ENCODE measurements at regions not wholly inside any gene's neighbourhood (a gene's known extent, or its start where the extent isn't known, plus 50 kb on each side); places are given as distances from the start of the nearest gene placed in this dataset.

DNA sequence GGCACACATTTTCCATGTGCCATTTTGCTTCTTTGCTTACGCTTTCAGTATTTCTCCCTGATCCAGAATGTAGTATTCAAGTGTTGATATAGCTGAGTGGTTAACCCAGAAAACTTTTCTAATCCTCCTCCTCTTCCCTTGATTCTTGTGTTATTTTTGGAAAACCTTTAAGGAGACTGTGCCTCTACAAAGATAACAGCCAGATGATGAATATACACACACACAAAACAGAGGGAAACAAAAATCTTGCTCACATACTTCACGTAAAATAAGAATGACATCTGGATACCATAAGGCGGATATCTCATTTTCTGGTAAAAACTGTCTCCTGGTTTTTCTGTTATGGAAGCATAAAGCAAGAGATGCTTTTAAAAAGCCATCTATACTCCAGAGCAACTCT, 295.8 kb upstream of the THBS1 start:
- CTCF ChIA-PET, result interaction anchor here (0.6 kb wide), 1 partner anchor 255 kb away, joined by 3 read pairs; no protein-coding TSS in a partner anchor
- POLR2A ChIA-PET (ENCODE audit: low non-redundant PET), result no interaction called here
- TF ChIP-seq, protein P1, sequence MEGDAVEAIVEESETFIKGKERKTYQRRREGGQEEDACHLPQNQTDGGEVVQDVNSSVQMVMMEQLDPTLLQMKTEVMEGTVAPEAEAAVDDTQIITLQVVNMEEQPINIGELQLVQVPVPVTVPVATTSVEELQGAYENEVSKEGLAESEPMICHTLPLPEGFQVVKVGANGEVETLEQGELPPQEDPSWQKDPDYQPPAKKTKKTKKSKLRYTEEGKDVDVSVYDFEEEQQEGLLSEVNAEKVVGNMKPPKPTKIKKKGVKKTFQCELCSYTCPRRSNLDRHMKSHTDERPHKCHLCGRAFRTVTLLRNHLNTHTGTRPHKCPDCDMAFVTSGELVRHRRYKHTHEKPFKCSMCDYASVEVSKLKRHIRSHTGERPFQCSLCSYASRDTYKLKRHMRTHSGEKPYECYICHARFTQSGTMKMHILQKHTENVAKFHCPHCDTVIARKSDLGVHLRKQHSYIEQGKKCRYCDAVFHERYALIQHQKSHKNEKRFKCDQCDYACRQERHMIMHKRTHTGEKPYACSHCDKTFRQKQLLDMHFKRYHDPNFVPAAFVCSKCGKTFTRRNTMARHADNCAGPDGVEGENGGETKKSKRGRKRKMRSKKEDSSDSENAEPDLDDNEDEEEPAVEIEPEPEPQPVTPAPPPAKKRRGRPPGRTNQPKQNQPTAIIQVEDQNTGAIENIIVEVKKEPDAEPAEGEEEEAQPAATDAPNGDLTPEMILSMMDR (conservative IDR thresholded peaks at IDR 0.05; ENCODE audit: low read depth), result no peak
- no peak for DNase-seq (ENCODE audit: low spot score)
- H3K27ac ChIP-seq, result no peak overlapping the region

DNA sequence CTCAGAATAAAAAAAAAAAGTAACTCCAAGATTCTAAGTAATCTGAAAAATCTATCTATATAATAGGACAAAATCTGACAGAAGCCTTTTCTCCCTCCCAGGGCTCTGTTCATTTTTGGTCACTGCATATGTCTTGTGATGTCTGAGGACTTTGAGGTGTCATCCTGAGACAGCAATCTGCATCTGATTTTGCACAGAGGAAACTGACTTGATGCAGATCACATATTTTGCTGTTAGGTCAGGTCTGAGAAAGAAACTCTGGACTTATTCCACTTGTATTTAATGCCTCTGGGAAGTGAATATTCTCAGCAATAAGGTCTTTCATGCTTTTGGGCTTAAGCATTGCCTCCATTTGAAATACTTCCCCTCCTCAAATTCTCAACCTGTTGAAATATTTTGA, 295.2 kb upstream of the THBS1 start:
- CTCF ChIA-PET, result no interaction called here
- TF ChIP-seq, protein P1 (conservative IDR thresholded peaks at IDR 0.05; ENCODE audit: low read depth), result no peak
- no peak for DNase-seq (ENCODE audit: low spot score)
- POLR2A ChIA-PET (ENCODE audit: low non-redundant PET), result no interaction called here
- H3K27ac ChIP-seq, result no peak overlapping the region

DNA sequence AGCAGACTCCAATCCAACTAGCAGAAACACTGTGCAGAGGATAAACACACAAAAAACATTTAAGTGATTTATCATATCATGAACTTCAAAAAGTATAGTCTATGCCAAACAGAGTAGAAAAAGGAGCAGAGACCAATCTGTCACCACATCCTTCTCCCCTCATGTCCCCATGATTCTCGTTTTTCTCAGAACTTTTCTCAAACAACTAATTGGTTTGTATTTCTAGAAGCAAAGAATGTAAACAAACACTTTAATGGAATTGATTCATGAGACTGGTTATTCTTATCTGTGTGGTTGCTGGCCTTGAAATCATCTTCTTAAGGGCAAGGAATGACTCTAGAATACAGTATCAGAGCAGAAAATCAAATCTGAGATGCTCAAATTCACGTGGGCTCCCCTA, 294.2 kb upstream of the THBS1 start:
- ChIA-PET POLR2A (ENCODE audit: low non-redundant PET) (no interaction called here), CTCF (interaction anchor here (0.7 to 1.0 kb wide), 2 partner anchors 12 to 78 kb away, joined by 3 read pairs; no protein-coding TSS in a partner anchor)
- no peak overlapping the region for H3K27ac ChIP-seq
- no peak for DNase-seq (ENCODE audit: low spot score)
- TF ChIP-seq, protein P1 (conservative IDR thresholded peaks at IDR 0.05; ENCODE audit: low read depth), result no peak

DNA sequence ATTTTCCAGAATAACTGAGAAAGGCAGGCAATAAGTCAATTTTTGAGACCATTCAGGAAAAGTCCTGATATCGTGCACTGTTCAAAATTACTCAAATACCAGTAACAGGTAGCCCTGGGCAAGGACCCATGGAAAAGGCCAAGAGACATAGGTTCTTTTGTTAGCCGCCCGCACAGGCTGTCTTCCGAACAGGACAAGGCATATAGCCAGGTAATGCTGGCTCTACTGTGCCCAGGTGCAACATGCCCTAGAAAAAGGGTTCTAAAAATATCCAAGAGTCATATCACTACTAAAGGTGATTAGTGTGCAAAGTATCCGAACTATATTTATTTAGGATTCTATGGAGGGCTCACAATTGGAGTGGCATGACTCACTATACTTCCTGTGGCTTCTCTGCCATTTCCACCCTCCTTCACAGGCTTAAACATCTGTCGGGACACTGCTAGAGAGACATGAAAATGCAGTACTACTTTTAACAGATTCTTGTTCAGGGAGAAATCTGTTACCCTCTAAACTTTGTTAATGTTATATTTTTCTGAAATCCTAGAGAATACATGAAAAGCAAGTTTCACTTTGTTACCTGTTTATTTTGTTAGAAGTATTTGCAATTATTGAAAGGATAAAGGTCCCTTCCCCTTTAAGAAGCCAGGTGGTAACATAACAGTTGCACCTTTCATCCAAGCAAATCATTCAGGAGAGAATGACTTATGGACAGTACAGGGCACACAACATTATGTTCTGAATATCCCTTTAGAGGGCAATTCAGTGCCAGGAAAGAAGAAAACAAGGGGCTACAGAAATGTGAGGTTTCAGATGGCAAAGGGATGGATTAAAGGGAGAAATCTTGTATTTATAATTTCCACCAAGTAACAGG, 293.3 kb upstream of the THBS1 start:
- ChIA-PET POLR2A (ENCODE audit: low non-redundant PET) (no interaction called here), CTCF (no interaction called here)
- TF ChIP-seq, protein P1 (conservative IDR thresholded peaks at IDR 0.05; ENCODE audit: low read depth), result no peak
- DNase-seq (ENCODE audit: low spot score), result peak; percentile 68
- no peak overlapping the region for H3K27ac ChIP-seq

DNA sequence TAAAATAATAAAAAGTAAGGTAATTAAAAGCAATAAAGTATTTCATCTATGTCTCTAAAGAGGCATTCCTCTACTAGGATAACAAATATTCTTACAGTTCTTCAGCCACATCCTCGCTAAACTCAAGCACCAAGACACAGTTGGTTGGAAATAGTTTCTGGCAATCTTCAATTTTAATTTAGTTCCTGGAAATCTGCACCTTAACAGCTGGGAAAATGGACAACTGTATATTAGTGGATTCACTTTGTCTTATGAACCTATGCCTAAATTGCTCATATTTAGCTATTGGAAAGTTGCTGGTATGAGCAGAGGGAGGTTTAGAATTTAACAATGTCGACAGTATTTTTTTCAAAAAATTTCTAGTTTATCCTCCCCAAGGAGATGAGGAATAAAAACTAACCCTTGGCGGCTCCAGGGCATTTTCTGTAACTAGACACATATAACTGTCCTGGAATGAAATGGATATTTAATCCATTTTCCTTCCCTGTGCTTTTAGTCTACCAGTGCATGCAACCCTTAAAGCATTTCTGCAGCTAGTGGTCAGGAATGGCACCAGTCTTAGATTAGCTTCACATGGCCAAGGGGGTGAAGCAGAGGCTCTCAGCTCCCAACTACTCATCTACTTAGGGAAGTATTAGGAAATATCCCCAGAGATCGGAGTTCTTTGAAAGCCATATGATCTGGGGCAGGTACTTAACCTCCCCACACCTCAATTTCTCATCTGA, 290.0 kb upstream of the THBS1 start:
- DNase-seq (ENCODE audit: low spot score), result no peak
- no peak overlapping the region for H3K27ac ChIP-seq
- POLR2A ChIA-PET (ENCODE audit: low non-redundant PET), result no interaction called here
- CTCF ChIA-PET, result no interaction called here
- TF ChIP-seq, protein P1 (conservative IDR thresholded peaks at IDR 0.05; ENCODE audit: low read depth), result no peak

DNA sequence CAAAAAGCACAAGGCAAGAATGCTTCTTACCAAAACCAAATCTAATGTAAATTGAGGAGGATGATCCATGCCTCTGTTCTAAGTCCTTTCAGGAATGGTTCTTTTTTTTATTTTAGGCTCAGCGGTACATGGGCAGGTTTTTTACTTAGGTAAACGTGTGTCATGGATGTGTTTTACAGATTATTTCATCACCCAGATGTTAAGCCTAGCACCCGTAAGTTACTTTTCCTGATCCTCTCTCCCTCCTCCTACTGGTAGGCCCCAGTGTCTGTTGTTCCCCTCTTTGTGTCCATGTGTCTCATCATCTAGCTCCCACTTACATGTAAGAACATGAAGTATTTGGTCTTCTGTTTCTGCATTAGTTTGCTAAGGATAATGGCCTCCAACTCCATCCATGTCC, 289.2 kb upstream of the THBS1 start:
- CTCF ChIA-PET, result no interaction called here
- no peak overlapping the region for H3K27ac ChIP-seq
- POLR2A ChIA-PET (ENCODE audit: low non-redundant PET), result no interaction called here
- TF ChIP-seq, protein P1 (conservative IDR thresholded peaks at IDR 0.05; ENCODE audit: low read depth), result no peak
- DNase-seq (ENCODE audit: low spot score), result no peak

All from RWPE1 (cell line).